GM12874 (cell line): ENCODE measurements at regions not wholly inside any gene's neighbourhood (a gene's known extent, or its start where the extent isn't known, plus 50 kb on each side); places are given as distances from the start of the nearest gene placed in this dataset.

Source experiments
- CTCF ChIP-seq: IDR thresholded peaks from 2 replicates; pipeline ENCODE4 v1.5.1; 2011; ENCODE audit warnings: low read depth, mild to moderate bottlenecking, control low read depth, low read length, moderate library complexity; ENCODE audit not compliant: insufficient read depth

GRCh38 chr5:165266939-165267338, 1761.5 kb downstream of the MAT2B start:
- no peak for TF ChIP-seq CTCF

GRCh38 chr5:165272436-165272835, 1767.0 kb downstream of the MAT2B start:
- no peak for TF ChIP-seq CTCF

- no peak for TF ChIP-seq CTCF
These were observed 1772.2 kb downstream of the MAT2B start for GRCh38 chr5:165277661-165278060.

GRCh38 chr5:165282491-165282890, 1777.1 kb downstream of the MAT2B start:
- no peak for TF ChIP-seq CTCF

- TF ChIP-seq CTCF = no peak
These were observed 1781.3 kb downstream of the MAT2B start for GRCh38 chr5:165286692-165287091.

GRCh38 chr5:165290535-165290934, 1785.1 kb downstream of the MAT2B start:
- TF ChIP-seq CTCF = no peak

GRCh38 chr5:165296401-165297130, 1791.1 kb downstream of the MAT2B start:
- no peak for TF ChIP-seq CTCF
